ENCODE measurements at regions not wholly inside any gene's neighbourhood (a gene's known extent, or its start where the extent isn't known, plus 50 kb on each side); places are given as distances from the start of the nearest gene placed in this dataset.

- DNase-seq (ENCODE audit: low spot score, unreplicated experiment): no peak
- Mint-ChIP-seq H3K4me3 (ENCODE audit: low read depth) (no peak overlapping the region), H3K27ac (no peak overlapping the region), H3K9me3 (ENCODE audit: low read depth) (peaks cover 3% of the 10 kb centered on the region), H3K36me3 (ENCODE audit: insufficient read depth) (no peaks in the 10 kb centered on the region), H3K27me3 (no peaks in the 10 kb centered on the region), H3K4me1 (ENCODE audit: low read depth) (no peaks in the 10 kb centered on the region)
- no peak for TF ChIP-seq CTCF (IDR thresholded peaks at IDR 0.05; ENCODE audit: unreplicated experiment)
These were observed 669.2 kb upstream of the AADAT start for GRCh38 chr4:170758988-170759387.

GRCh38 chr4:170750519-170750918 lies 660.8 kb upstream of the AADAT start:
- H3K36me3 Mint-ChIP-seq (ENCODE audit: insufficient read depth): no peaks in the 10 kb centered on the region
- H3K27me3 Mint-ChIP-seq: no peaks in the 10 kb centered on the region
- peak; percentile 12 for TF ChIP-seq CTCF (IDR thresholded peaks at IDR 0.05; ENCODE audit: unreplicated experiment)

GRCh38 chr4:170748975-170749374 lies 659.2 kb upstream of the AADAT start:
- Mint-ChIP-seq H3K4me3 (ENCODE audit: low read depth) (no peak overlapping the region), H3K9me3 (ENCODE audit: low read depth) (peaks cover 5% of the 10 kb centered on the region), H3K27ac (no peak overlapping the region), H3K36me3 (ENCODE audit: insufficient read depth) (no peaks in the 10 kb centered on the region), H3K27me3 (no peaks in the 10 kb centered on the region), H3K4me1 (ENCODE audit: low read depth) (peaks cover 5% of the 10 kb centered on the region)
- TF ChIP-seq CTCF (IDR thresholded peaks at IDR 0.05; ENCODE audit: unreplicated experiment): no peak
- DNase-seq (ENCODE audit: low spot score, unreplicated experiment): no peak

More at GRCh38 chr4:170750519-170750918, 660.8 kb upstream of the AADAT start:
- no peak overlapping the region for H3K4me3 Mint-ChIP-seq (ENCODE audit: low read depth)
- H3K9me3 Mint-ChIP-seq (ENCODE audit: low read depth): peaks cover 9% of the 10 kb centered on the region
- H3K4me1 Mint-ChIP-seq (ENCODE audit: low read depth): peaks cover 5% of the 10 kb centered on the region
- DNase-seq (ENCODE audit: low spot score, unreplicated experiment): no peak
- H3K27ac Mint-ChIP-seq: no peak overlapping the region

GRCh38 chr4:170743633-170744032 lies 653.9 kb upstream of the AADAT start:
- Mint-ChIP-seq H3K36me3 (ENCODE audit: insufficient read depth) (no peaks in the 10 kb centered on the region), H3K9me3 (ENCODE audit: low read depth) (peaks cover 8% of the 10 kb centered on the region), H3K4me1 (ENCODE audit: low read depth) (peaks cover 1% of the 10 kb centered on the region), H3K4me3 (ENCODE audit: low read depth) (no peak overlapping the region), H3K27me3 (no peaks in the 10 kb centered on the region), H3K27ac (no peak overlapping the region)
- DNase-seq (ENCODE audit: low spot score, unreplicated experiment): no peak
- TF ChIP-seq CTCF (IDR thresholded peaks at IDR 0.05; ENCODE audit: unreplicated experiment): no peak

DNA sequence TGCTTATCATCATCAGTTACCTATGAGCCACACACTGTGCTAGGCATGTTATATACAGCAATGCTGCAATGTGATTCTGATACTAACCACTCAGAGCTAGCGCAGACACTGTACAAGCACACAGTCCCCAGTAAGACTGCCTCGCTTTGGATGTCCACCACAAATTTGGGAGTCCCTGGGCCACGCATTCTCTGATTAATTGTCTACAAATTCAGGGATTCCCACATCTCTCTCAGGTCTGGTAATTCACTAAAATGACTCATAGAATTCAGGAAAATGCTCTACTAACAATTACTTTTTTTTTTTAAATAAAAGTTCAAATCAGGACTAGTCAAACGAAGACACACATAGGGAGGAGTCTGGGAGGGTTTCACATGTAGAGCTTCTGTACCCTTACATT lies 652.1 kb upstream of the AADAT start:
- Mint-ChIP-seq H3K27ac (no peak overlapping the region), H3K4me3 (ENCODE audit: low read depth) (no peak overlapping the region), H3K4me1 (ENCODE audit: low read depth) (peaks cover 1% of the 10 kb centered on the region), H3K36me3 (ENCODE audit: insufficient read depth) (no peaks in the 10 kb centered on the region), H3K27me3 (no peaks in the 10 kb centered on the region), H3K9me3 (ENCODE audit: low read depth) (peaks cover 8% of the 10 kb centered on the region)
- DNase-seq (ENCODE audit: low spot score, unreplicated experiment): no peak
- TF ChIP-seq CTCF (IDR thresholded peaks at IDR 0.05; ENCODE audit: unreplicated experiment): no peak
